ENCODE measurements at regions not wholly inside any gene's neighbourhood (a gene's known extent, or its start where the extent isn't known, plus 50 kb on each side); places are given as distances from the start of the nearest gene placed in this dataset.

DNA sequence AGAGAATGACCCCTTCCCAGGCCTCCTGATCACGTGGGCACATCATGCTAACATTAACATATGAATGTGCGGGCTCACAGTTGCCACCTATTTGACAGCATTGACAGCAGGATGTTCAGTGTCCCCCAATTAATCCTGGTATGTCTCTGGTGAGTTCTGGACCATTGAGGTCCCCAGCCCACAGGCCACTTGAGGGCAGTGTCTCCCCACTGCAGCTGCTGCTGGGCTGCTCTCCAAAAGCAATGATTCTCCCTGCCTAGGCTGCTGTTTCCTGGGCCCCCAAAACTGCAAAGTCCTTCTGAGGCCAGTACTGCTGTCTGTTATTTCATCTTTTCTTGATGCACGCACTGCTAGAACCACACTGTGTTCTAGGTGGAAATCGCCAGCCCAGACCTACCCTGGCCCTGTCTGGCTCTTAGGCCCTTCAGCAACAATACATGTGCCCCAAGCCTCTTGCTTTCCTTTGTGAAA lies 52.7 kb upstream of the MAPK4 start:
- TF ChIP-seq EZH2phosphoT487 (IDR thresholded peaks at IDR 0.05; ENCODE audit: insufficient read depth, low read depth) = no peak
- TF ChIP-seq EZH2 (IDR thresholded peaks at IDR 0.05; ENCODE audit: insufficient read depth, poor library complexity, severe bottlenecking) = no peak

All from GM23248 (cell line).